ENCODE measurements at regions not wholly inside any gene's neighbourhood (a gene's known extent, or its start where the extent isn't known, plus 50 kb on each side); places are given as distances from the start of the nearest gene placed in this dataset.

DNA sequence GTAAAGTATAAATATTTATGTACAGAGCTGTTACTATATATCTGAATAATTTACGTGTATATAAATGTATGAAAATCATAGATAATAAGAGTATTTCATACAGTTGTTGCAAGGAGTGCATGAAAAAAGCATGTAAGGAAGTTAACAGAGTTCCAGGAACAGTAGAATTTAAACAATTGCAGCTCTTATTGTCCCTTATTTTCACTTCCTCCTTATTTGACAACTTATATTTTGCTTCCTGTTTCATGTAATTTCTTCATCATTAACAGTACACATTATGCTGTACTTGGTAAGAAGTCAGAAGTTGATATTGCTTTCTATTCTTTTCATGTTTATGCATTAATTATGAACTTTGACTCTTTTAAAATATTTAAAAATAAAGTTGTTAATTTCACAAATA is 681.5 kb downstream of the LRRIQ3 start:
- no peak for ATAC-seq
- intact Hi-C loops (cut with DNase I), result no loop called here
- Histone ChIP-seq H3K4me1 (peaks cover 0 to 6% (median 0%) of the 10 kb centered on the region in 9 donors), H3K4me3 (no peak overlapping the region), H3K36me3 (no peaks in the 10 kb centered on the region), H3K27ac (peak overlapping the region in 1 of 10 donors; percentile 8), H3K9me3 (no peaks in the 10 kb centered on the region), H3K27me3 (no peaks in the 10 kb centered on the region)
- no peak for TF ChIP-seq CTCF (IDR thresholded peaks at IDR 0.05)
- WGBS, 2 donors, result 34 to 41% methylated on average over 1 of the region's 1 CpG
- no peak for DNase-seq

GRCh38 chr1:73511038-73511437 is 686.9 kb downstream of the LRRIQ3 start:
- intact Hi-C loops (cut with DNase I), result no loop called here
- peaks cover 0 to 3% (median 0%) of the 10 kb centered on the region in 9 donors for H3K4me1 ChIP-seq
- ATAC-seq, result no peak
- no peak overlapping the region for H3K27ac ChIP-seq
- H3K4me3 ChIP-seq, result no peak overlapping the region
- DNase-seq, result no peak
- peaks cover 0 to 16% (median 0%) of the 10 kb centered on the region in 11 donors for H3K9me3 ChIP-seq
- H3K27me3 ChIP-seq, result no peaks in the 10 kb centered on the region
- no peaks in the 10 kb centered on the region for H3K36me3 ChIP-seq
- no peak for TF ChIP-seq CTCF (IDR thresholded peaks at IDR 0.05)

GRCh38 chr1:73500154-73500553 is 697.8 kb downstream of the LRRIQ3 start:
- WGBS, 2 donors, result 53 to 57% methylated on average over 2 of the region's 2 CpGs
- Histone ChIP-seq H3K27me3 (no peaks in the 10 kb centered on the region), H3K36me3 (no peaks in the 10 kb centered on the region), H3K4me3 (no peak overlapping the region), H3K9me3 (peaks cover 0 to 4% (median 0%) of the 10 kb centered on the region in 11 donors), H3K4me1 (no peaks in the 10 kb centered on the region), H3K27ac (no peak overlapping the region)
- TF ChIP-seq CTCF (IDR thresholded peaks at IDR 0.05), result no peak
- DNase-seq, result no peak
- no peak for ATAC-seq
- intact Hi-C loops (cut with DNase I), result no loop called here

- H3K4me3 ChIP-seq, result no peak overlapping the region
- H3K9me3 ChIP-seq, result no peaks in the 10 kb centered on the region
- no peak overlapping the region for H3K27ac ChIP-seq
- no peak for ATAC-seq
- no peaks in the 10 kb centered on the region for H3K4me1 ChIP-seq
- DNase-seq, result no peak
- intact Hi-C loops (cut with DNase I), result no loop called here
- H3K27me3 ChIP-seq, result no peaks in the 10 kb centered on the region
- TF ChIP-seq CTCF (IDR thresholded peaks at IDR 0.05), result no peak
- H3K36me3 ChIP-seq, result no peaks in the 10 kb centered on the region
- 37 to 44% methylated on average over 2 of the region's 2 CpGs for WGBS, 2 donors
Observed at GRCh38 chr1:73499671-73500070, 698.3 kb downstream of the LRRIQ3 start.

- WGBS, 2 donors, result 89 to 93% methylated on average over 8 of the region's 8 CpGs
- H3K27me3 ChIP-seq, result no peaks in the 10 kb centered on the region
- H3K36me3 ChIP-seq, result no peaks in the 10 kb centered on the region
- no peak overlapping the region for H3K4me3 ChIP-seq
- DNase-seq, result no peak
- H3K4me1 ChIP-seq, result no peaks in the 10 kb centered on the region
- intact Hi-C loops (cut with DNase I), result no loop called here
- no peak for ATAC-seq
- H3K27ac ChIP-seq, result no peak overlapping the region
- peaks cover 0 to 23% (median 0%) of the 10 kb centered on the region in 11 donors for H3K9me3 ChIP-seq
- no peak for TF ChIP-seq CTCF (IDR thresholded peaks at IDR 0.05)
Observed at GRCh38 chr1:73491621-73492020, 706.4 kb downstream of the LRRIQ3 start.
